SK-N-SH (cell line): ENCODE measurements at regions not wholly inside any gene's neighbourhood (a gene's known extent, or its start where the extent isn't known, plus 50 kb on each side); places are given as distances from the start of the nearest gene placed in this dataset.
"Not testable (repeated sequence)": the region's sequence is repeated elsewhere in the genome, so short reads cannot be mapped to it uniquely, and the experiment has no call there.

Experiments
- EP300 ChIP-seq, 2 experiments: IDR thresholded peaks; 2 replicates each; pipeline versions ENCODE4 v1.4.0 to v1.6.1; 2012; ENCODE audit warnings: borderline replicate concordance in 1 of 2, low read depth in 1 of 2, low read length in 1 of 2
- TF ChIP-seq, protein P1 (sequence below): fragments of 200-600 bp; sonication (generic); IDR thresholded peaks from 2 replicates; pipeline ENCODE4 v1.6.1; 2017; ENCODE audit warnings: antibody characterized with exemption, mild to moderate bottlenecking, moderate library complexity

DNA sequence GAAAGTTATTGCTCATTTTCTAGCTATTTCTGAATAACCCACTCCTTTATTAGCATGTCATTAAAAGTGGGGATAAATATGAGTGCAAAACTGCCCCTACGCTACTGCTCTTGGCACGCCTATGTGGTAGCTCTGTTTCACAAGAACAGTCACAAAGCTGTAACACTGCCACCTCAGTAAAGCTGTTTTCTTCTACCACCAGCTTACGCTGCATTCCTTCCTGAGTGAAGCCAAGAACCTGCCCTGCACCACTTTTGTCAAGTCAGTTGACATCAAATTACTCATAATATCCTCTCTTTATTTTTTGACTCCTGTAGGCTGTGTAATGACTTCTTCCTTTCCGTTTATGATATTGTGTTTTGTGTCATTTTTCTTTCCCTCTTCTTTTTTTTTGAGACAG, 1539.7 kb downstream of the RPIA start:
- not testable (repeated sequence) for TF ChIP-seq EP300 (IDR thresholded peaks at IDR 0.05; ENCODE audit: borderline replicate concordance in 1 of 2, low read depth in 1 of 2, low read length in 1 of 2)
- TF ChIP-seq, protein P1, sequence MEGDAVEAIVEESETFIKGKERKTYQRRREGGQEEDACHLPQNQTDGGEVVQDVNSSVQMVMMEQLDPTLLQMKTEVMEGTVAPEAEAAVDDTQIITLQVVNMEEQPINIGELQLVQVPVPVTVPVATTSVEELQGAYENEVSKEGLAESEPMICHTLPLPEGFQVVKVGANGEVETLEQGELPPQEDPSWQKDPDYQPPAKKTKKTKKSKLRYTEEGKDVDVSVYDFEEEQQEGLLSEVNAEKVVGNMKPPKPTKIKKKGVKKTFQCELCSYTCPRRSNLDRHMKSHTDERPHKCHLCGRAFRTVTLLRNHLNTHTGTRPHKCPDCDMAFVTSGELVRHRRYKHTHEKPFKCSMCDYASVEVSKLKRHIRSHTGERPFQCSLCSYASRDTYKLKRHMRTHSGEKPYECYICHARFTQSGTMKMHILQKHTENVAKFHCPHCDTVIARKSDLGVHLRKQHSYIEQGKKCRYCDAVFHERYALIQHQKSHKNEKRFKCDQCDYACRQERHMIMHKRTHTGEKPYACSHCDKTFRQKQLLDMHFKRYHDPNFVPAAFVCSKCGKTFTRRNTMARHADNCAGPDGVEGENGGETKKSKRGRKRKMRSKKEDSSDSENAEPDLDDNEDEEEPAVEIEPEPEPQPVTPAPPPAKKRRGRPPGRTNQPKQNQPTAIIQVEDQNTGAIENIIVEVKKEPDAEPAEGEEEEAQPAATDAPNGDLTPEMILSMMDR: not testable (repeated sequence)
